ENCODE measurements at regions not wholly inside any gene's neighbourhood (a gene's known extent, or its start where the extent isn't known, plus 50 kb on each side); places are given as distances from the start of the nearest gene placed in this dataset.
A peak's percentile ranks its signal among the peaks of the same experiment; 100 is the strongest.

DNA sequence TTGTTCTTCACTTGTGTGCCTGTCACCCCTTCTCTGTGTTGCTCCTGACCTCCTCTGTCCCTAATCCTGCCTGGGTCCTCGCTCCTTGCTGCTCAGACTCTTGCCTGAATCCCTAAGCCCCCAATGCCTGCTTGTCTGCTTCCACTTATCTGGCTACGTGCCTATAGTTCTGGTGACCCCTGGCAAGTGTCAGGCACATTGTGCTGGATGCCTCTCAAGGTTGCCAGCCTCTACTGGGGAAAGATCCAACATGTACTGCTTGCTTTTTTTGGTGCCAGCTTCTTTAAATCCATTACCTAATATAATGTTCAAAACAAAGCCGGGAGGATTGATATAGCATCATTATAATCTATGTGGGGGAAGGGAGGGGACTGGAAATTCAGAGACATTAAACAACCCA lies 448.0 kb upstream of the CCDC196 start:
- TF ChIP-seq, protein P1, sequence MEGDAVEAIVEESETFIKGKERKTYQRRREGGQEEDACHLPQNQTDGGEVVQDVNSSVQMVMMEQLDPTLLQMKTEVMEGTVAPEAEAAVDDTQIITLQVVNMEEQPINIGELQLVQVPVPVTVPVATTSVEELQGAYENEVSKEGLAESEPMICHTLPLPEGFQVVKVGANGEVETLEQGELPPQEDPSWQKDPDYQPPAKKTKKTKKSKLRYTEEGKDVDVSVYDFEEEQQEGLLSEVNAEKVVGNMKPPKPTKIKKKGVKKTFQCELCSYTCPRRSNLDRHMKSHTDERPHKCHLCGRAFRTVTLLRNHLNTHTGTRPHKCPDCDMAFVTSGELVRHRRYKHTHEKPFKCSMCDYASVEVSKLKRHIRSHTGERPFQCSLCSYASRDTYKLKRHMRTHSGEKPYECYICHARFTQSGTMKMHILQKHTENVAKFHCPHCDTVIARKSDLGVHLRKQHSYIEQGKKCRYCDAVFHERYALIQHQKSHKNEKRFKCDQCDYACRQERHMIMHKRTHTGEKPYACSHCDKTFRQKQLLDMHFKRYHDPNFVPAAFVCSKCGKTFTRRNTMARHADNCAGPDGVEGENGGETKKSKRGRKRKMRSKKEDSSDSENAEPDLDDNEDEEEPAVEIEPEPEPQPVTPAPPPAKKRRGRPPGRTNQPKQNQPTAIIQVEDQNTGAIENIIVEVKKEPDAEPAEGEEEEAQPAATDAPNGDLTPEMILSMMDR (IDR thresholded peaks at IDR 0.05): no peak
- no peak for TF ChIP-seq POLR2A (IDR thresholded peaks at IDR 0.05)
- H3K9me3 ChIP-seq: no peaks in the 10 kb centered on the region
- no peak for DNase-seq
- H3K27ac ChIP-seq: peak overlapping the region; percentile 24 to 41
- intact Hi-C loops (cut with DNase I; ENCODE audit: low total_unique reads): no loop called here
- H3K36me3 ChIP-seq: no peaks in the 10 kb centered on the region
- H3K27me3 ChIP-seq: no peaks in the 10 kb centered on the region
- H3K4me1 ChIP-seq: no peaks in the 10 kb centered on the region
- no peak overlapping the region for H3K4me3 ChIP-seq

DNA sequence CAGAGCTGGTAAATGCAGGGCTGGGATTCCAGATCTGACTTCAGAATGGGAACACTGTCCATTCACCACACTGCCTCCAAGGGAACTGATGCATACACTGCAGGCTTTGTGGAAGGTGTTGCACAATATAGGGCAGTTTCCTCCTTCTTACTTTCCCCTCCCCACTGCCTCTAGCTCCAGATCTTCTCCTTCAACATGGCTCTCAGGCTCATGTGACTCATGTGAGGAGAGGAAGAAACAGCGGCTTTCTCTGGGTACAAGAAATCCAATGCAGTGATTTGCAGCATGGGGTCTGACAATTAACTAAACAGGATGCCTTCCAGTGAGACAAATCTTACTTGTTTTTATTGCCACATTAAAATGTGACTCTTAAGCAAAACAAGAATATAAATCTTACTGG lies 447.6 kb upstream of the CCDC196 start:
- peak overlapping the region; percentile 24 to 41 for H3K27ac ChIP-seq
- H3K36me3 ChIP-seq: no peaks in the 10 kb centered on the region
- intact Hi-C loops (cut with DNase I; ENCODE audit: low total_unique reads): no loop called here
- no peaks in the 10 kb centered on the region for H3K27me3 ChIP-seq
- H3K9me3 ChIP-seq: no peaks in the 10 kb centered on the region
- TF ChIP-seq, protein P1 (IDR thresholded peaks at IDR 0.05): no peak
- no peak for TF ChIP-seq POLR2A (IDR thresholded peaks at IDR 0.05)
- no peak overlapping the region for H3K4me3 ChIP-seq
- DNase-seq: peak; percentile 17 to 37
- no peaks in the 10 kb centered on the region for H3K4me1 ChIP-seq

DNA sequence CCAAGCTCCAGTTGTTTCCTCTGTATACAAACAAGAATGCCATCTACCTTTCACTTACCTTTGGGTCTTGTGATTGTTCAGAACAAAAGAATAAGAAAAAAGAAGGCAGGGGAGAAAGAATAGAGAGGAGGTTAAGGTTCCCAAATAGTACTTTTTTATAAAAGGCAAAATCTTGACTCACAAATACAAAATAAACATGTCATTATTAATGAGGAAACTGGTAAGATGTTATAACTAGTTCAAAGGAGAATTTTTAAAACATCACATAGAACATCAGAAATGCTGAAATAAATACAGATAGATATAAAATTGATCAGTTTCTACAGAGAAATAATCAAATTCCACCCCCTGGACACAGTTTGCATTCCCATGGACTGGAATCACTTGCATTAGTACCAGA lies 446.7 kb upstream of the CCDC196 start:
- DNase-seq: no peak
- intact Hi-C loops (cut with DNase I; ENCODE audit: low total_unique reads): no loop called here
- TF ChIP-seq POLR2A (IDR thresholded peaks at IDR 0.05): no peak
- TF ChIP-seq, protein P1 (IDR thresholded peaks at IDR 0.05): no peak
- Histone ChIP-seq H3K27ac (no peak overlapping the region), H3K27me3 (no peaks in the 10 kb centered on the region), H3K4me1 (no peaks in the 10 kb centered on the region), H3K9me3 (no peaks in the 10 kb centered on the region), H3K36me3 (no peaks in the 10 kb centered on the region), H3K4me3 (no peak overlapping the region)

DNA sequence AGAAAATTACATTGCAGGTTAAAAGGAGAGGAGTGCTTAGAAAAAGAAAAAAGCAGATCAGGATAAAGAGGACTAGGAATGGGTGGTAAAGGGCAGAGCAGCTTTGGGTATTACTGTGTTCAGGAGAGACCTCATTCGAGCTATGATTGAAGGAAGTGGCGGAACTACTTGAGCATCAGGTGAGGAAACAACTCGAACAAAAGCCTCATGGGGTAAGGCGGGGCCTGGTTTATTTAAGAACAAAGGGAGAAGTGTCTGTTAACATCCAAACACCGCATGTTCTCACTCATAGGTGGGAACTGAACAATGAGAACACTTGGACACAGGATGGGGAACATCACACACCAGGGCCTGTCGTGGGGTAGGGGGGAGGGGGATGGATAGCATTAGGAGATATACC lies 444.6 kb upstream of the CCDC196 start:
- no peak overlapping the region for H3K27ac ChIP-seq
- no peak overlapping the region for H3K4me3 ChIP-seq
- H3K27me3 ChIP-seq: no peaks in the 10 kb centered on the region
- H3K36me3 ChIP-seq: no peaks in the 10 kb centered on the region
- no peaks in the 10 kb centered on the region for H3K9me3 ChIP-seq
- no peak for TF ChIP-seq POLR2A (IDR thresholded peaks at IDR 0.05)
- TF ChIP-seq, protein P1 (IDR thresholded peaks at IDR 0.05): no peak
- no peak for DNase-seq
- intact Hi-C loops (cut with DNase I; ENCODE audit: low total_unique reads): no loop called here
- H3K4me1 ChIP-seq: no peaks in the 10 kb centered on the region

DNA sequence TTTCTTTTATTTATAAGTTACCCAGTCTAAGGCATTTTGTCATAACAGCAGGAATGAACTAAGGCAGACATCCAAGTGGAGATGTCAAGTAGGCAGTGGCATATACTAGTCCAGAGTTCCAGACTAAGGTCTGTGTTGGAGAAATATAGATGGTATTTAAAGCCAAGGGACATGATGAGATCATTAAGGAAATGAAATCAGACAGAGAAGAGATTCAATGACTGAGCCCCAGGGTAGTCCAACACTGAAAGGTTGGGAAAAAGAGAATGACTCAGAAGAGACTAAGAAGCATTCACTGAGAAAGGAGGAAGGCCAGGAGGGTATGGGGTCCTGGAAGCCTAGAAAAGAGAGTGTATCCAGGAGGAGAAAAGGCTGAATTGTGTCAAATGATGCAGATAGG lies 442.2 kb upstream of the CCDC196 start:
- H3K4me3 ChIP-seq: no peak overlapping the region
- no peak overlapping the region for H3K27ac ChIP-seq
- DNase-seq: no peak
- no peak for TF ChIP-seq POLR2A (IDR thresholded peaks at IDR 0.05)
- TF ChIP-seq, protein P1 (IDR thresholded peaks at IDR 0.05): no peak
- intact Hi-C loops (cut with DNase I; ENCODE audit: low total_unique reads): no loop called here
- no peaks in the 10 kb centered on the region for H3K36me3 ChIP-seq
- H3K9me3 ChIP-seq: no peaks in the 10 kb centered on the region
- H3K27me3 ChIP-seq: no peaks in the 10 kb centered on the region
- H3K4me1 ChIP-seq: no peaks in the 10 kb centered on the region

Data from uterus (tissue), 3 donors.